GM12864 (cell line): ENCODE measurements at regions not wholly inside any gene's neighbourhood (a gene's known extent, or its start where the extent isn't known, plus 50 kb on each side); places are given as distances from the start of the nearest gene placed in this dataset.

Experiments
- DNase-seq: peaks from one replicate; pipeline ENCODE4 v3.0.0-alpha.2; 2011; ENCODE audit warnings: low read depth
- H3K4me3 ChIP-seq: 2 replicates; pipeline ENCODE4 v1.5.1; 2011; ENCODE audit warnings: mild to moderate bottlenecking, low read depth, low read length, control low read depth
- CTCF ChIP-seq: IDR thresholded peaks from 2 replicates; pipeline ENCODE4 v1.5.1; 2011; ENCODE audit warnings: low read depth, mild to moderate bottlenecking, moderate library complexity, low read length, control low read depth, inconsistent platforms; ENCODE audit errors: missing control alignments

- no peak for TF ChIP-seq CTCF
- no peak for DNase-seq
- no peak overlapping the region for H3K4me3 ChIP-seq
These were observed 174.3 kb downstream of the OXSM start for GRCh38 chr3:25964141-25964540.

- no peak overlapping the region for H3K4me3 ChIP-seq
- TF ChIP-seq CTCF: no peak
- no peak for DNase-seq
These were observed 177.5 kb downstream of the OXSM start for GRCh38 chr3:25967385-25967784.

- DNase-seq: no peak
- no peak for TF ChIP-seq CTCF
- H3K4me3 ChIP-seq: no peak overlapping the region
These were observed 181.8 kb downstream of the OXSM start for GRCh38 chr3:25971736-25972135.

GRCh38 chr3:25973122-25973521 is 183.2 kb downstream of the OXSM start:
- DNase-seq: no peak
- no peak overlapping the region for H3K4me3 ChIP-seq
- TF ChIP-seq CTCF: no peak

GRCh38 chr3:25982756-25983155 is 192.9 kb downstream of the OXSM start:
- DNase-seq: no peak

GRCh38 chr3:25985621-25986020 is 195.7 kb downstream of the OXSM start:
- H3K4me3 ChIP-seq: no peak overlapping the region
- no peak for TF ChIP-seq CTCF
- DNase-seq: no peak

More at GRCh38 chr3:25982756-25983155, 192.9 kb downstream of the OXSM start:
- no peak for TF ChIP-seq CTCF
- H3K4me3 ChIP-seq: no peak overlapping the region

GRCh38 chr3:25992606-25993005 is 202.7 kb downstream of the OXSM start:
- TF ChIP-seq CTCF: no peak
- no peak for DNase-seq
- no peak overlapping the region for H3K4me3 ChIP-seq
